Dermis microvascular lymphatic vessel endothelial cell (primary cell): ENCODE measurements at regions not wholly inside any gene's neighbourhood (a gene's known extent, or its start where the extent isn't known, plus 50 kb on each side); places are given as distances from the start of the nearest gene placed in this dataset.
"Not testable (repeated sequence)": the region's sequence is repeated elsewhere in the genome, so short reads cannot be mapped to it uniquely, and the experiment has no call there.

Source experiments
- DNase-seq, 2 donors: peaks; one replicate each; pipeline versions ENCODE4 v3.0.0 to v3.0.0-alpha.2; 2010; ENCODE audit warnings: low read depth in 2 of 2

DNA sequence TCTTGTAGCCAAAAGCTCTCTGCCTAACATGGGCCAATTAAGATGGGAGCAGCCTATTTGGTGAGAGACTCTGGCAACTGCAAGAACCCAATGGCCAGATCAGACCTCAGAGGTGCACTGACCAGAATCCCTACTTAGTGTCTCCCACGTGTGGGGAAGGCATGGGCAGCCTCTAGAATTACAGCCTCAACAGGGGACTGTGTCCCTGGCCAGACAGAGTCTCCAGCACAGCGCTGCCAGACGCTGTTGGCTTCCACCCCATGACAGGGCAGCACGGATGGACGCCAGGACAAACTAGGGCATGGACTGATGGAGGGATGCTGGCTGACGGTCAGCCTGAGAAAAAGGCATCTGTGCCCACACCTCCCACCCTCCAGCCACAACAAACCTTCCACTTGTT lies 729.3 kb upstream of the AUTS2 start:
- no peak for DNase-seq

- no peak for DNase-seq
Measured at GRCh38 chr7:68873616-68874015, 724.7 kb upstream of the AUTS2 start.

GRCh38 chr7:68875857-68876256 lies 722.4 kb upstream of the AUTS2 start:
- no peak for DNase-seq

- DNase-seq: not testable (repeated sequence)
Measured at GRCh38 chr7:68887116-68887515, 711.2 kb upstream of the AUTS2 start.

- DNase-seq: no peak
Measured at GRCh38 chr7:68888971-68889385, 709.3 kb upstream of the AUTS2 start.

DNA sequence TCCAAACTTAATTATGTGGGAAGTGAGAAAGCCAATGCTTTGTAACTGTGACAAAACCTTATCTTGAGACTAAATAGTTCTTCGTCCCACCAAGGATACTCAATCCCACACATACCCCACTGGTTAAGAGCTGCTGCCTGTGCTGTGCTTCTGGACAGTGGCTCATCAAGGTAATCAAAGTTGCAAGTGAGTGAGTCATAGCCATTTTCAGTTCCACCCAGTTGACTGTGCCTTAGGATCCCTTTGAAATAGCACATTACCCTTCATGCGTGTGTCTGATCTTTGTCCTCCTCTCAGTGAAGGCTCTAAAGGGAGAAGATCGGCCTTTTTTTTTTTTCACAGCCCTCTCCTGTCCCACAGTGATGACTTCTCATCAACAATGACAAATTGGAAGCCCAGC lies 706.0 kb upstream of the AUTS2 start:
- no peak for DNase-seq

GRCh38 chr7:68893411-68893810 lies 704.9 kb upstream of the AUTS2 start:
- DNase-seq: no peak

GRCh38 chr7:68899156-68899555 lies 699.1 kb upstream of the AUTS2 start:
- DNase-seq: not testable (repeated sequence)

- no peak for DNase-seq
Measured at GRCh38 chr7:68900096-68900495, 698.2 kb upstream of the AUTS2 start.

DNA sequence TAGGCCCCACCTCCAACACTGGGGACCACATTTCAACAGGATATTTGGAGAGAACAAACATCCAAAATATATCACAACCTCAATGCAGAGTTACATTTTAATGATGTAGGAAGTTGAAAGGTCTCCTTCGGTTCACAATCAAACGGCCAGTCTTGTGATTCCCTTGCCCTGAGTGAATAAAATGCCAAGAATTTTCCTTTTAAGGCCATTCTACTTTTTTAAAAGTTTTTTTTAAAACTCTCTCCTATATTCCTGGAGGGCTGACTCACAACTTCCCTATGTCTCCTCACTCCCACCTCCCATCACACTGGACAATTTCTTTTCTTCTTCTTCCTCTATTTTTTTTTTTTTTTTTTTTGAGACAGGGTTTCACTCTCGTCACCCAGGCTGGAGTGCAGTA lies 693.6 kb upstream of the AUTS2 start:
- no peak for DNase-seq

GRCh38 chr7:68911754-68912153 lies 686.5 kb upstream of the AUTS2 start:
- no peak for DNase-seq

GRCh38 chr7:68914006-68914405 lies 684.3 kb upstream of the AUTS2 start:
- DNase-seq: no peak

- DNase-seq: no peak
Measured at GRCh38 chr7:68917041-68917651, 681.1 kb upstream of the AUTS2 start.

DNA sequence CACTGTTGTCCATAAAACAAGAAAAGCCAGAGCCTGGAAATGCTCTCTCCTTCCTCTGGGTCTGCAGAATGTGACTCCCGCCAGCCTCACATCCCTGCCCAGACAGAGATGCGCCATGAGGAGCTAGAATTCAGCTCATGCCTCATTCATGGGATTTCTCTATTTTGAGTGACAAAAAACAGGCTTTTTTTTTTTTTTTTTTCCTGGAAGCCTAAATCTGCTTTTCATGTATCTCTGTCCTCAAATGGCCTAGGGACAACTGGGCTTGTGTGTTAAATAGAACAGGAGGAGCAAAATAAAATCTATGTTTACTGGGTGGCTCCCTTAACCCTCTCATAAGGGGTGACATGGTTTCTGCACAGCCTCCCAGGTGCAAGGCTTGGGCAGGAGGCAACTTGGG lies 679.7 kb upstream of the AUTS2 start:
- no peak for DNase-seq

GRCh38 chr7:68922850-68923249 lies 675.4 kb upstream of the AUTS2 start:
- DNase-seq: no peak

DNA sequence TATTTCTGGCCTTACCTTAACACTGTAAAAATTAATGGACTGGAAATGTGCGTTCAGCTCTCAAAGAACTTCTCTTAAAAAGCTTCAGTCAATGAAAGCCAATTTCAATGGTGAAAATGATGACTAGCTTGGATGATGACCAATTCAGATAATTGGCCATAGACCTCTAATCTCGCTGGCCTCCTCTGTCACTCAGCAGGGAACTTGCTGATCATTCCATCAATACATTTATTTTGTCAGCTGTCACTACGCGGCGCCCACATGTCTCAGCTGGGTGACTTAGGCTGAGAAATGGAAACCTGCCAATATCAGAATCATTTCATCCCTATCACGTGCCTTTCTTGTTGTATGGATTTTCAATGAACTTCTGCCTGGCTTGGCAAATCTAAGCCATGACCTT lies 673.0 kb upstream of the AUTS2 start:
- DNase-seq: no peak

DNA sequence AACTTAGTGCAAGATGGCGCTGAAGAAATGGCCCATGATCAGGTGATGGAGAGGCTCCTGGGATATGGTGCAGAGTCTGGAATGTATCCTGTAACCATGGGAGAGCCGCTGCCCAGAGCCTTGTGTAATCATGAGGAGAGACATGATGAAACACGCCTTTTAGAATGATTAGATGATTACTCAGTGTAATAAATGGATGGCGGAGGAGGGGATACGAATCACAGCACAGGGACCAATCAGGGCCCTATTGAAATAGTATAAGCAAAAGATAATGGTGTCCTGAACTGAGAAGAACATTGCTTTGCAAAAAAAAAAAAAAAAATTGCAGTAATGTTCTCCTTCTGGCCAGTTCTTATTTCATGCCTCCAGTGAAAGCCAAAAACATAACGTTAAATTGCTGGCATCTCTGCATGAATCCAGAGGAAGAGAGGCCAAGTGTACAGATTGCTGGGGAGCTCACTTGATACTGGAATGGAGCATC lies 668.5 kb upstream of the AUTS2 start:
- no peak for DNase-seq

- DNase-seq: no peak
Measured at GRCh38 chr7:68936471-68937035, 661.7 kb upstream of the AUTS2 start.

- DNase-seq: no peak
Measured at GRCh38 chr7:68938151-68938550, 660.1 kb upstream of the AUTS2 start.

DNA sequence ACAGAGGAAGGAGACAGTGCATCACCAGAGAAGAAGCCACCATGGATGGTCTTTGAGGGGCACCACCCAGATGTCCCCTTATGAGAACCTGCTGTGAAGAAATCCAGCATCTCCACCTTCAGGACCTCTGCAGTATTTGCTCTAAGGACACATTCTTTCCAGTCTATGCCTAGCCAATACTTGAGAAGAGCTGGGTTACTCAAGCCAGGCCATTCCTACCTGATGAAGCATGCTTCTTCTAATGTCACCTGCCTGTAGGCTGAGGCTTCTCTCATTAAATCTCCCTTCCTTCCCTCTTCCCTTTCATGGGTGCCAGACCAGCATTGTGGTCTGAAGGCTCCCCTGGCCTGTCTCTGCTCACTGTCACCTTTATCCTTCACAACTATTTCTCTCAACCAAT lies 654.5 kb upstream of the AUTS2 start:
- no peak for DNase-seq

DNA sequence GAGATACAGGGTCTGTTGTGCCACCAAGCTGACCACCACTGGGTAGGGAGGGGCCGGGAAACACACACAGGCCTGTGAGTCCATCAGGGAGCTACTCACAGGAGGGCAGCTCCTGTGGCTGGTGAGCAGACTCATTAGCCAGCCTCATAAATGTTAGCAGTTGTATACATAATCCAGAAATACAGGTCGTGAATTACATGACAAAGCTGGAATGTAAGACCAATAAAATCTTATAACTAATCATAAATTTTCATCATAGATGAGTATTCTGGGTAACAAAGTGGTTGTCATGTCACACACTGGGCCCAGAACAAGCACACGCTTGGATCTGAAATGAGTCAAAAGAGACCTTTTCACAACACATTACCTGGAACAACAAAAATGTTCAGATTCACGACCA lies 642.6 kb upstream of the AUTS2 start:
- no peak for DNase-seq

- DNase-seq: no peak
Measured at GRCh38 chr7:68958571-68958970, 639.7 kb upstream of the AUTS2 start.

- DNase-seq: no peak
Measured at GRCh38 chr7:68963552-68963951, 634.7 kb upstream of the AUTS2 start.

DNA sequence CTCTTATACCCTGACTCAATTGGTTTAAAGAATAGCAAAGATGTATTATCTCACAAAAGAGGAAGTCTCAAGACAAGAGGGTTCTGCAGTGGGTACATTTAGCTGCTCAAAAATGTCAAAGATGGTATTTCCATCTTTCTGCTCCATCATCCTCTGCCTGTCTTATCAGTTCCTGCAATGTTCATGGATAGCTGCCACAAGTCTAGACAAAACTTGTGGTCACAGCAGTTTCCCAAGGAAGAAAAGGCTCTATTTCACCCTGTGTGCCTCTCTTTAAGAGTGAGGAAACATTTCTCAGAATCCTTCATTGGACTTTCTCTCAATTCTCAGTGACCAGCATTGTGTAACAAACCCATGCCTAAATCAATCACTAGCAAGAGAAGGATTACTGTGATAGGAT lies 634.2 kb upstream of the AUTS2 start:
- no peak for DNase-seq
